Fibroblast of skin of scalp (primary cell): ENCODE measurements at regions not wholly inside any gene's neighbourhood (a gene's known extent, or its start where the extent isn't known, plus 50 kb on each side); places are given as distances from the start of the nearest gene placed in this dataset.

ENCODE experiments used
- DNase-seq: peaks from one replicate; pipeline ENCODE4 v3.0.0-alpha.2; 2013

DNA sequence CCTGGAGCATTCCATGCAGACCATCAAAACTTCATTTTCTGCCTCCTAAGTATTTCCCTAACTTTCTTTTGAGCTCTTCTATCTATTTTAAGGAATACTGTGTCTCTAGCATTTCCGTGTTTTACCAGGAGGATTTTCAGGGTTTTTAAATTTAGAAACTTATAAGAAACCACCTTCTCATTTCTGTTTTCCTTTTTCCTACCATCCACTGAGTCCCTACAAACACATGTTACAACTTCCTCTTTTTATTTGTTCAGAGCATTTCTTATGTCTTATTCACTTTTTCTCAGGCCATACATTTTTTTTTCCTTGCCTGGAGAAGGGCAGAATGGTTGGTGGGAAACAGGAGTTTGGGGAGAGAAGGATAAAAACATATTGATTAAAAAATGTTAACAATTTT lies 130.0 kb upstream of the BMP5 start:
- DNase-seq, result peak; percentile 18

- peak; percentile 49 for DNase-seq
Observed at GRCh38 chr6:56004426-56004825, 129.0 kb upstream of the BMP5 start.

- DNase-seq, result no peak
Observed at GRCh38 chr6:56003616-56004015, 128.2 kb upstream of the BMP5 start.

- DNase-seq, result peak; percentile 41
Observed at GRCh38 chr6:56002336-56002735, 126.9 kb upstream of the BMP5 start.

DNA sequence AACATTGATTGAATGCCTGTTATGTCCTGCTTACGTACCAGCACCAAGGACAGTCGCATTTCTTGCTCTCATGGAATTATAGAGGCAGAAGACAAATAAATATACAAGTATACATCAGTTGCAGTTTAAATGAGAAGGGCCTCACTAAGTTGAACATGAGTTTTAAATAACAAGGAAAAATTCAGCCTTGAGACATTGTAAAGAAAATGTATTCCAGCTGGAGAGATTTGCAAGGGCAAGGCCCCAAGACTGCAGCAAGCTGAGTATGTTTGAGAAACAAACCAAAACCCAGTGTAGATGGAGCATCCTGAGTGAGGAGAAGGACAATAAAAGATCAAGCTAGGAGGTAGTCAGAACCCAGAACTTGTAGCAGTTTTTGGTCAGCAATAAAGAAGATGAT lies 123.2 kb upstream of the BMP5 start:
- DNase-seq, result no peak

DNA sequence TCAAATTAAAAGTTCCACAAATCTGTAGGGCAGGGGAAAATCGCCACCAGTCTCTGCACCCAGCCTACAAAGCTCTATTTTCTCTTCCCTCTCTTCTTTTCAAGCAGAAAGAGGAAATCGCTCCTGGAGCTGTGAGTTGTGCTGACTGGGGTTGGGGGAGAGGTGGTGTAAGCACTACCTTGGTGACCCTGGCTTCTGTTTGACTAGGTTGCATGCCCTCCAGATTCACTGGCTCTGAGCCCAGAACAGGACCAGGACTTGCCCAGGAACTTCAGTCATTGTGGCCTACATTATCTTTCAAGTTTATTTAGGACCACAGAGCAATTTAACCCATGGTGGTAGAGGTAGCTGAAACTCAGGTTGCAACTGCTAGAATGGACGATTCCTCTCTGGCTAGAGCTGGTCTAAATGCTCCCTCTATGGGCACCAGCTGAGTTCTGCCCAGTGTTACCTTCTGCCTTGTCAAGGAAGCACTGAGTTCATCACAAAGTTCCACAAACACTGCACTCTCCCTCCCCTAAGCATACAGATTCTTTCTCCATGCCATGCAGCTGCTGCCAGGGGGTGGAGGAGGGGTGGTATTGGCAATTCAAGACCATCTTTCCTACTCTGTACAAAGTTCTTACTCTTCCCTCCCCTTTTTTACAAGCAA lies 122.0 kb upstream of the BMP5 start:
- no peak for DNase-seq

DNA sequence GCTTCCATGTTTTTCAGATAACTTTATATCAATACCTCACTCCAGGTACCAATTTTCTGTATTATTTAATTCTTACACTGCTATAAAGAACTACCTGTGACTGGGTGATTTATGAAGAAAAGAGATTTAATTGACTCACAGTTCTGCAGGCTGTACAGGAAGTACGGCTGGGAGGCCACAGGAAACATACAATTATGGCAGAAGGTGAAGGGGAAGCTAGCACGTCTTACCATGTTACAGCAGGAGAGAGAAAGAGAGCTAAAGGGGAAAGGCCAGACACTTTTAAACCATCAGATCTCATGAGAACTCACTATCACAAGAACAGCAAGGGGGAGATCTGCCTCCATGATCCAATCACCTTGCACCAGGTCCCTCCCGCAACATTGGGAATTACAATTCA lies 119.1 kb upstream of the BMP5 start:
- no peak for DNase-seq

GRCh38 chr6:55993418-55993817 lies 118.0 kb upstream of the BMP5 start:
- no peak for DNase-seq

DNA sequence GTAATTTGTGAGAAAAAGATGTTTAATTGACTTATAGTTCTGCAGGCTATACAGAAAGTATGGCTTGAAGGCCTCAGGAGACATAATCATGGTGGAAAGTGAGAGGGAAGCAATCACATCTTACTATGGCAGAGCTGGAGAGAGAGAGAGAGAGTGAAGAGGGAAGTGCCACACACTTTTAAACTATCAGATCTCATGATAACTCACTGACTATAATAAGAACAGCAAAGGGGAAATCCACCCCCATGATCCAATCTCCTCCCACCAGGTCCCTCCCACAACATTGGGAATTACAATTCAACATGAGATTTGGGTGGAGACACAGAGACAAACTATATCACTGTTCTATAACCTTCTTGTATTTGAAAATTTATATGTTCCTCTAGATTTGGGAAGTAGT lies 117.2 kb upstream of the BMP5 start:
- no peak for DNase-seq

GRCh38 chr6:55985309-55985708 lies 109.9 kb upstream of the BMP5 start:
- DNase-seq, result no peak

DNA sequence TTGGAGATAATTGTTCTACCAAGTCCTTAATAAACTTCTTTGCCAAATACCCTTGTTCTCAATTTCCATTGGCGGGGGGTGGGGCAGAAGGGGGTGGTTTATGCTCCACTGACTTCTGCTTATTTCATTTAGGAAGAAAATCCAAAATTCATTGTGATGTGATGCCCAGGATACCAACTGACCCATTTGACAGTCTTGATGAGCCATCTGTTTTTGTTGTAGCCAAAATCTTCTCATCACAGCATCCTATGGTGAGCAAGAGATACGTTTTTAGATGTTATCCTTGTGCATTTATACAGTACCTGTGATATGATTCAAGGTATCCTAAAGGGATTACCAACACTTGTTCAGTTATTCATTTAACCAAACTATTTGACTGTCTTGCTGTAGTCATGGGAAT lies 108.5 kb upstream of the BMP5 start:
- no peak for DNase-seq

DNA sequence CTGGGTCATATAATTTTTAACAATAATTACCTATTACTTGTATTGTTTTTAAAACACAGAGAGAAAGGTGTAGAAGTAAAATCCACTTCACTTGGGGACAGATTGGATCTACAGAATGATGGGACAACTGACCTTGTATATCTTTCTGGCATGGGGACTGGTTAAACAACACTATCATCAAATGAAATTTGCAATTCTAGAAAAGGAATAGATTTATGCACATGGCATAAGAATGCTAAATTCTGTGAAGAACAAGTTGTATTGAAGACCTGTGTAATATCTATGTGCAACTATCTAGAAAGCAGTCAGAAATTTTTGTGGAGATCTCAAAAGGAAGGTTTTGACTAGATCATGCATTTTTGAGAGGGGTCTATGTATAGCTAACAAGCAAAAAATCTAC lies 106.3 kb upstream of the BMP5 start:
- DNase-seq, result no peak

GRCh38 chr6:55980627-55981211 lies 105.3 kb upstream of the BMP5 start:
- DNase-seq, result peak; percentile 52

- DNase-seq, result no peak
Observed at GRCh38 chr6:55979526-55979925, 104.1 kb upstream of the BMP5 start.

DNA sequence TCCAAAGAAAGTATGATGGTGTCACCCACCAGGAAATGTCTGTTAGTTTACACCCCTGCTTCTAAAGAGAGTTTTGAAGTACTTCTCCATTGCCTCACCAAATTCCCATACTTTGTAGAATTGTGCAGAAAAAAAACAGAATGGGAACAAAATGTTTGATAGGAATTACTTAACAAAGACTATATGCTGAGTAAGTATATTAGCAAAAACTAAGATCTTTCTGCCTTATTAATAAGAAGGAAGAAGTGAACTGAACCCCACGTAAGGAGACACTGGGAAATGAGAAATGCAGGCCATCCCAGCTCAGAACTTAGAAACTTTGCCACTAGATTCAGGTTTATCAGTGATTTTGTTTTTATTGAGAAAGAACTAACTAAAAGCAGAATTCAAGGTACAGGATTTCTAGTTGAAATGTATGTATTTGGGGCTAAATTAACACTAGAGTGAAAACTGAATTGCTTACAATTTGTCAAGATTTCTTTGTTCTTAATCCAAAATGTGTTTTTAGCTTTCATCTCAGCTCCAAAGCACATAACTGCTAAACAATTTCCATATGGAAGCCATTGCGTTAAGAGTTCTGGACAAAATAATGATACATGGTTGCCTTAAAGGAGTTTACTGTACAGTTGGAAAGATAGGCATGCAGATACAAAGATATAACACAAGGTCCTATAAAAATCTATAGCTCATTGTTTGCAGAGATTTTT lies 102.7 kb upstream of the BMP5 start:
- no peak for DNase-seq

- DNase-seq, result peak; percentile 15
Observed at GRCh38 chr6:55974688-55975087, 99.3 kb upstream of the BMP5 start.

DNA sequence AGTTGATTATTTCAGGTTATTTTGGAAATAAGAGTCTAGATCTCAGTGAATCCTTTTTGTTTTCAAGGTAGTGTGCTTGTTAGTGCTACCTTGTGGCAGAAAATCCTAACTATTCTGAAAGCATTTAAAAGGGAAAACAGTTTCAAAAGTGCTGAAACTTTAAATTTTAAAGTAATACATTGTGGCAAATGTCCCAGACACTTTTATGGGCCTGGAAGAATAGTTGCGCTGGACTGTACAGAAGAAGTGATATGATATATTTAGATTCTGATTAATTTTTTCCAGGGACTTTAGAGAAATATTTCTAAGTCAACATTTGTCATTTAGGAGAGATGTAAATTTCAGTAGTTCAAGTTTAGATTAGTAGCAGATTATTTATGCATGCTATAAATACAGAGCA lies 96.7 kb upstream of the BMP5 start:
- DNase-seq, result no peak

DNA sequence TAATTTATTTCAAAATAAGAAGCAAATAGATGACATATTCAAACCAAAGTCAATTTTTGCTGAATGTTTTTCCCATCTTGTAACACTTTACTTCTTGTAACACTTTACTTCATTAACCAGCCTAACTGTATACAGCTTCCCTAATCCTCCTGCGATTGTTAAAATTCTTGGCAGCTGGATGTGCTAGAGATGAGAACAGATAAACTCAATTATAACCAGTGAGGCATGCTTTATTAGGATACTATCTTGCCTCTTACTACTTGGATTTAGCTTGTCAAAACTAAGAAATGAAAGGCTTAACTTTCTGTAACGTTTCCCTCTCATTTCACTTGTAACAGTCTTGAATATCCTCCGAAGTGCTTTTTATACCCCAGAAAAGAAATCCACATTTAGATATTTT lies 94.1 kb upstream of the BMP5 start:
- no peak for DNase-seq

GRCh38 chr6:55968926-55969325 lies 93.5 kb upstream of the BMP5 start:
- DNase-seq, result no peak

GRCh38 chr6:55964136-55964535 lies 88.7 kb upstream of the BMP5 start:
- no peak for DNase-seq

- DNase-seq, result peak; percentile 9
Observed at GRCh38 chr6:55963301-55963700, 87.9 kb upstream of the BMP5 start.

DNA sequence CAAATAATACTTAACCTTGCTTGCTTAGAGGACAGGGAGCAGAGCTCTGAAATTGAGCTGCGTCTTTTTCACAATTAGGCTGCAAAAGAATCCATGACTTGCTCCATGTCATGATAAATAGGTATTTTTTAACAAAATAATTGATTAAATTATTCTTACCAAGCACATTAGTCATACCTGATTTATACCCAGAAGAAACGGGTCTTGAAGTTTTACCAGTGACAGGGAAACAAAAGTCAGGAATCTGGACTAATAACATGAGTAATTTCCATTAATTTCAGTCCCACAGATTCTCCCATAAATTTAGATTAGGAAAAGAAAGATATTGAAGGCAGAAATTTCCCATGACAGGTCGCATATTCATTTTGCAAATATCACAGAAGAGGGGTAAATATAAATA lies 85.0 kb upstream of the BMP5 start:
- DNase-seq, result no peak

- no peak for DNase-seq
Observed at GRCh38 chr6:55958790-55959189, 83.4 kb upstream of the BMP5 start.

DNA sequence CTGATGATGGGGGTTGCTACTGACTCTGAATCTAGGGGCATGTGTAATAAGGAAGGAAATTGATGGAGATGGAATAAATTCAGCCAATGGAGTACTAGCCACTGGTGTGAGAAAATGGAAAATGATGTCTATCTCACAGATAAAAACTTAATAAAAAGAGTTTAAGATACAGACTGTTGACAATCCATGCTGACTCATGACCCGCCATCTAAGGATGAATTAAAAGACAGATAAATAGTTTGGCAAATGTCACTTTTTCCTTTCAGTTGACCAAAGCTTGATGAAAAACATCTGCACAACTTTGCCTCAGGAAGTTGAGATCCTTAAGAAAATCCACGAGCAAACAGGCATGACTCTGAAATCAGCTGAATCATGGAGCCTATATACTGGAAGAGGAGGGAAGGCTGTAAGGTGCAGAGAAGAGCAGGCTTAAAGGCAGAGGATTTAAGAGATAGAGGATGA lies 82.6 kb upstream of the BMP5 start:
- peak; percentile 65 for DNase-seq
